ENCODE measurements at regions not wholly inside any gene's neighbourhood (a gene's known extent, or its start where the extent isn't known, plus 50 kb on each side); places are given as distances from the start of the nearest gene placed in this dataset.

GRCh38 chr9:120186276-120186675 is 393.7 kb downstream of the CDK5RAP2 start:
- FAIRE-seq (no peak), DNase-seq (ENCODE audit: low read depth, low spot score) (no peak)
- Histone ChIP-seq H3K4me2 (ENCODE audit: insufficient read depth, low read length) (no peak overlapping the region), H3K36me3 (ENCODE audit: control insufficient read depth in 2 of 2, extremely low read depth in 1 of 2, insufficient read depth in 2 of 2, low read length in 2 of 2) (no peaks in the 10 kb centered on the region), H3K9ac (replicated peaks; ENCODE audit: extremely low read depth, insufficient read depth, low read length) (no peak overlapping the region), H3K9me1 (replicated peaks; ENCODE audit: control insufficient read depth, extremely low read depth, insufficient read depth, low read length) (no peaks in the 10 kb centered on the region), H3K79me2 (ENCODE audit: control insufficient read depth, insufficient read depth, low read length) (no peaks in the 10 kb centered on the region), H3K27ac (ENCODE audit: insufficient read depth, low read depth, low read length) (no peak overlapping the region), H4K20me1 (replicated peaks; ENCODE audit: control insufficient read depth, extremely low read depth, insufficient read depth, low read length) (no peaks in the 10 kb centered on the region), H2AFZ (ENCODE audit: low read depth, low read length) (no peak overlapping the region), H3K9me3 (replicated peaks; ENCODE audit: control insufficient read depth, insufficient read depth, low read length) (no peaks in the 10 kb centered on the region), H3K4me3 (replicated peaks in 1 of 3; ENCODE audit: insufficient read depth in 1 of 3, low read depth in 1 of 3, low read length in 3 of 3) (no peak overlapping the region), H3K4me1 (ENCODE audit: control insufficient read depth, extremely low read depth, insufficient read depth, low read length) (no peaks in the 10 kb centered on the region), H3K27me3 (ENCODE audit: control insufficient read depth in 2 of 2, insufficient read depth in 2 of 2, low read length in 2 of 2) (no peaks in the 10 kb centered on the region)
- CTCF ChIA-PET, result no interaction called here
- intact Hi-C loops (cut with micrococcal nuclease), result no loop called here
- TF ChIP-seq POLR2AphosphoS5 (IDR thresholded peaks at IDR 0.05; ENCODE audit: insufficient read depth, low read depth, low read length) (no peak), GATA2 (IDR thresholded peaks at IDR 0.05; ENCODE audit: insufficient read depth, insufficient read length, low read depth, low read length) (no peak), MYC (IDR thresholded peaks at IDR 0.05; ENCODE audit: low read depth, low read length) (no peak), EZH2 (IDR thresholded peaks at IDR 0.05; ENCODE audit: borderline replicate concordance, low read depth, low read length, severe bottlenecking) (no peak)
- TF ChIP-seq, protein P1, sequence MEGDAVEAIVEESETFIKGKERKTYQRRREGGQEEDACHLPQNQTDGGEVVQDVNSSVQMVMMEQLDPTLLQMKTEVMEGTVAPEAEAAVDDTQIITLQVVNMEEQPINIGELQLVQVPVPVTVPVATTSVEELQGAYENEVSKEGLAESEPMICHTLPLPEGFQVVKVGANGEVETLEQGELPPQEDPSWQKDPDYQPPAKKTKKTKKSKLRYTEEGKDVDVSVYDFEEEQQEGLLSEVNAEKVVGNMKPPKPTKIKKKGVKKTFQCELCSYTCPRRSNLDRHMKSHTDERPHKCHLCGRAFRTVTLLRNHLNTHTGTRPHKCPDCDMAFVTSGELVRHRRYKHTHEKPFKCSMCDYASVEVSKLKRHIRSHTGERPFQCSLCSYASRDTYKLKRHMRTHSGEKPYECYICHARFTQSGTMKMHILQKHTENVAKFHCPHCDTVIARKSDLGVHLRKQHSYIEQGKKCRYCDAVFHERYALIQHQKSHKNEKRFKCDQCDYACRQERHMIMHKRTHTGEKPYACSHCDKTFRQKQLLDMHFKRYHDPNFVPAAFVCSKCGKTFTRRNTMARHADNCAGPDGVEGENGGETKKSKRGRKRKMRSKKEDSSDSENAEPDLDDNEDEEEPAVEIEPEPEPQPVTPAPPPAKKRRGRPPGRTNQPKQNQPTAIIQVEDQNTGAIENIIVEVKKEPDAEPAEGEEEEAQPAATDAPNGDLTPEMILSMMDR (IDR thresholded peaks at IDR 0.05; ENCODE audit: extremely low read depth in 1 of 2, insufficient read depth in 1 of 2, low read depth in 1 of 2, low read length in 2 of 2), result no peak
- dilution Hi-C loops (cut with MboI; ENCODE audit: extremely low pct_ligation_motif_present, low sequenced_read_pairs), result no loop called here
- BruUV-seq (replicated peaks), result no TSS peak
- POLR2A ChIA-PET, result no interaction called here

DNA sequence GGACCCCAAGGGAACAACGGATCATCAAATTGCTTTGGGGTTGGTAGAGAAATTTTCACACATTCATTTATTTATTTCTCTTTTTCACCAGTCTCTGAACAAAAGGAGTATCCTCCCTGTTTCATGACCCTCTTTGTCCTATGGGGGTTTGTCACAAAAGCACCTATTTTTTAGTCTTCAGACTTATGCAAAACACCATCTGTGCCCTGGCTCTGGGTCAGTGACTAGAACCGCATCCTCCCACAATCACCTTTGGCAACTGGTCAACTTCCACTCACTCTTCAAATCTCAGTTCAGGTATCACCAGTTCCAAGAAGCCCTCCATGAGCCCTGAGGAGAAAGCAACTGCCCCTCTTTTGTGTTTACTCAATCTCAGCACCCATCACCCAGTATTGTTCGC is 395.7 kb downstream of the CDK5RAP2 start:
- H3K9ac ChIP-seq (replicated peaks; ENCODE audit: extremely low read depth, insufficient read depth, low read length), result no peak overlapping the region
- H3K79me2 ChIP-seq (ENCODE audit: control insufficient read depth, insufficient read depth, low read length), result no peaks in the 10 kb centered on the region
- no peak overlapping the region for H3K27ac ChIP-seq (ENCODE audit: insufficient read depth, low read depth, low read length)
- H3K4me1 ChIP-seq (ENCODE audit: control insufficient read depth, extremely low read depth, insufficient read depth, low read length), result no peaks in the 10 kb centered on the region
- ChIA-PET CTCF (no interaction called here), POLR2A (no interaction called here)
- no peaks in the 10 kb centered on the region for H4K20me1 ChIP-seq (replicated peaks; ENCODE audit: control insufficient read depth, extremely low read depth, insufficient read depth, low read length)
- H3K27me3 ChIP-seq (ENCODE audit: control insufficient read depth in 2 of 2, insufficient read depth in 2 of 2, low read length in 2 of 2), result no peaks in the 10 kb centered on the region
- dilution Hi-C loops (cut with MboI; ENCODE audit: extremely low pct_ligation_motif_present, low sequenced_read_pairs) (no loop called here), intact Hi-C loops (cut with micrococcal nuclease) (no loop called here)
- BruUV-seq (replicated peaks), result no TSS peak
- FAIRE-seq (no peak), DNase-seq (ENCODE audit: low read depth, low spot score) (no peak)
- H3K36me3 ChIP-seq (ENCODE audit: control insufficient read depth in 2 of 2, extremely low read depth in 1 of 2, insufficient read depth in 2 of 2, low read length in 2 of 2), result no peaks in the 10 kb centered on the region
- H3K9me1 ChIP-seq (replicated peaks; ENCODE audit: control insufficient read depth, extremely low read depth, insufficient read depth, low read length), result no peaks in the 10 kb centered on the region
- no peak overlapping the region for H3K4me2 ChIP-seq (ENCODE audit: insufficient read depth, low read length)
- no peaks in the 10 kb centered on the region for H3K9me3 ChIP-seq (replicated peaks; ENCODE audit: control insufficient read depth, insufficient read depth, low read length)
- no peak for TF ChIP-seq MYC (IDR thresholded peaks at IDR 0.05; ENCODE audit: low read depth, low read length)
- no peak for TF ChIP-seq POLR2AphosphoS5 (IDR thresholded peaks at IDR 0.05; ENCODE audit: insufficient read depth, low read depth, low read length)
- TF ChIP-seq EZH2 (IDR thresholded peaks at IDR 0.05; ENCODE audit: borderline replicate concordance, low read depth, low read length, severe bottlenecking), result no peak
- H3K4me3 ChIP-seq (replicated peaks in 1 of 3; ENCODE audit: insufficient read depth in 1 of 3, low read depth in 1 of 3, low read length in 3 of 3), result no peak overlapping the region
- no peak overlapping the region for H2AFZ ChIP-seq (ENCODE audit: low read depth, low read length)

All from endothelial cell of umbilical vein (primary cell).